IMR-90 (cell line): ENCODE measurements at regions not wholly inside any gene's neighbourhood (a gene's known extent, or its start where the extent isn't known, plus 50 kb on each side); places are given as distances from the start of the nearest gene placed in this dataset.
"Not testable (repeated sequence)": the region's sequence is repeated elsewhere in the genome, so short reads cannot be mapped to it uniquely, and the experiment has no call there.

Source experiments
- ATAC-seq: fragments of 200-7000 bp; cut with Tn5 transposase; 2 replicates; pipeline ENCODE4 v1.9.1; 2020; ENCODE audit warnings: low read depth, mild to moderate bottlenecking, moderate library complexity
- BruUV-seq: library from RNA; stranded (reverse); fragments of 400-500 nt; replicated peaks from 2 replicates; lab custom pipeline; 2021; lab: Mats Ljungman, UMichigan
- CTCF ChIA-PET: fragments of 300-600 bp; formaldehyde crosslinking; extraction: SDS; loops from one replicate; lab custom pipeline; 2021; ENCODE audit warnings: antibody characterized with exemption; lab: Yijun Ruan, JAX
- POLR2A ChIA-PET: fragments of 300-600 bp; sonication (Branson Sonifier 250); formaldehyde crosslinking; loops from one replicate; lab custom pipeline; 2022; ENCODE audit warnings: antibody characterized with exemption; ENCODE audit not compliant: unreplicated experiment; lab: Charles Lee
- DNase-seq: peaks from one replicate; pipeline ENCODE4 v3.0.0; 2013
- H2AFZ ChIP-seq: replicated peaks from 2 replicates; pipeline ENCODE3; 2013; ENCODE audit warnings: low read length, mild to moderate bottlenecking; ENCODE audit not compliant: poor library complexity
- H2AK5ac ChIP-seq: 2 replicates; pipeline ENCODE4 v1.6.1; 2013; ENCODE audit warnings: low read depth, low read length, inconsistent platforms
- H2AK9ac ChIP-seq: replicated peaks from 2 replicates; pipeline ENCODE3; 2013; ENCODE audit warnings: mild to moderate bottlenecking, low read depth, low read length, moderate library complexity; ENCODE audit not compliant: poor library complexity
- H2BK120ac ChIP-seq: 2 replicates; pipeline ENCODE4 v1.6.1; 2013; ENCODE audit warnings: low read depth, low read length, inconsistent platforms
- H2BK15ac ChIP-seq: 3 replicates; pipeline ENCODE4 v1.6.1; 2013; ENCODE audit warnings: low read depth, low read length, inconsistent platforms
- H2BK20ac ChIP-seq: 2 replicates; pipeline ENCODE4 v1.6.1; 2013; ENCODE audit warnings: low read depth, mild to moderate bottlenecking, inconsistent platforms, low read length, moderate library complexity
- H2BK5ac ChIP-seq: 2 replicates; pipeline ENCODE4 v1.6.1; 2013; ENCODE audit warnings: mild to moderate bottlenecking, low read depth, low read length, inconsistent platforms; ENCODE audit not compliant: poor library complexity, severe bottlenecking
- H3K14ac ChIP-seq: replicated peaks from 2 replicates; pipeline ENCODE4 v1.6.1; 2013; ENCODE audit warnings: low read depth, low read length, inconsistent platforms
- H3K18ac ChIP-seq: 2 replicates; pipeline ENCODE4 v1.6.1; 2013; ENCODE audit warnings: low read depth, low read length, control low read depth
- H3K23ac ChIP-seq: 2 replicates; pipeline ENCODE4 v1.6.1; 2013; ENCODE audit warnings: low read depth, low read length, inconsistent platforms
- H3K27ac ChIP-seq: 2 replicates; pipeline ENCODE4 v1.5.1; 2013; ENCODE audit warnings: mild to moderate bottlenecking, control low read depth, low read length; ENCODE audit not compliant: insufficient read depth
- H3K27me3 ChIP-seq: 2 replicates; pipeline ENCODE4 v1.6.1; 2013; ENCODE audit warnings: low read length; ENCODE audit not compliant: control insufficient read depth, insufficient read depth
- H3K36me3 ChIP-seq: 2 replicates; pipeline ENCODE4 v1.6.1; 2013; ENCODE audit warnings: low read length, mixed read lengths; ENCODE audit not compliant: control insufficient read depth, insufficient read depth
- H3K4ac ChIP-seq: 2 replicates; pipeline ENCODE4 v1.6.1; 2013; ENCODE audit warnings: low read depth, low read length, inconsistent platforms
- H3K4me1 ChIP-seq: 2 replicates; pipeline ENCODE4 v1.6.1; 2013; ENCODE audit warnings: low read length, mixed read lengths; ENCODE audit not compliant: control insufficient read depth, insufficient read depth
- H3K4me2 ChIP-seq: 2 replicates; pipeline ENCODE4 v1.6.1; 2013; ENCODE audit warnings: low read depth, mild to moderate bottlenecking, control low read depth, low read length, moderate library complexity
- H3K4me3 ChIP-seq: 2 replicates; pipeline ENCODE4 v1.5.1; 2013; ENCODE audit warnings: low read depth, mild to moderate bottlenecking, control low read depth, low read length, moderate library complexity; ENCODE audit not compliant: insufficient read depth
- H3K56ac ChIP-seq: 2 replicates; pipeline ENCODE4 v1.6.1; 2013; ENCODE audit warnings: low read length, inconsistent platforms; ENCODE audit not compliant: insufficient read depth; ENCODE audit errors: extremely low read depth
- H3K79me1 ChIP-seq, 2 experiments: 2 replicates each; pipeline ENCODE4 v1.6.1; 2013; ENCODE audit warnings: low read length in 2 of 2, inconsistent platforms in 1 of 2, low read depth in 1 of 2
- H3K9ac ChIP-seq: 2 replicates; pipeline ENCODE4 v1.6.1; 2013; ENCODE audit warnings: low read depth, low read length, control low read depth
- H3K9me1 ChIP-seq: 2 replicates; pipeline ENCODE4 v1.6.1; 2013; ENCODE audit warnings: low read length, inconsistent platforms; ENCODE audit not compliant: insufficient read depth
- H3K9me3 ChIP-seq: 2 replicates; pipeline ENCODE4 v1.6.1; 2013; ENCODE audit warnings: low read length; ENCODE audit not compliant: control insufficient read depth, insufficient read depth
- H4K20me1 ChIP-seq: 2 replicates; pipeline ENCODE4 v1.6.1; 2013; ENCODE audit warnings: low read length, inconsistent platforms; ENCODE audit not compliant: insufficient read depth
- H4K5ac ChIP-seq: 2 replicates; pipeline ENCODE4 v1.6.1; 2013; ENCODE audit warnings: mild to moderate bottlenecking, low read depth, low read length, control low read depth
- H4K8ac ChIP-seq, 2 experiments: 2 replicates each; pipeline ENCODE4 v1.6.1; 2013; ENCODE audit warnings: low read depth in 2 of 2, low read length in 2 of 2, control low read depth in 1 of 2, inconsistent platforms in 1 of 2
- H4K91ac ChIP-seq: 2 replicates; pipeline ENCODE4 v1.6.1; 2013; ENCODE audit warnings: low read depth, low read length, inconsistent platforms; ENCODE audit not compliant: insufficient read depth
- WGBS, 2 experiments: methylation state at CpG; one replicate each; pipeline versions ENCODE4 v1.1.5 to v1.1.7; 2013; ENCODE audit warnings: missing lambda C conversion rate in 2 of 2; ENCODE audit not compliant: insufficient read length in 1 of 2; ENCODE audit errors: extremely low coverage in 2 of 2; 5-methylcytosine and 5-hydroxymethylcytosine counted together
- dilution Hi-C: fragments of 300-500 bp; cut with HindIII; formaldehyde crosslinking; loops from one replicate; pipeline ENCODE4 v1.14.3; 2018; ENCODE audit warnings: low sequenced_read_pairs; ENCODE audit not compliant: unreplicated experiment
- in situ Hi-C: fragments of 300-500 bp; cut with MboI; formaldehyde crosslinking; loops from 3 replicates; pipeline ENCODE4 v1.14.3; 2019; ENCODE audit warnings: low sequenced_read_pairs, inconsistent platforms, mixed read lengths
- intact Hi-C: fragments of 100-400 bp; cut with micrococcal nuclease; formaldehyde crosslinking; loops from 2 replicates; pipeline ENCODE4 v1.10.0; 2022

GRCh38 chr6:74468552-74468951 lies 737.3 kb downstream of the COL12A1 start:
- Histone ChIP-seq H2AK5ac (peak overlapping the region; percentile 36; the same call in 1 of the 2 replicates), H2BK20ac (0 out of 2 replicates have a peak overlapping the region, but pooled peaks have one; percentile 22), H3K9me1 (peaks cover 10% of the 10 kb centered on the region), H2BK120ac (0 out of 2 replicates have a peak overlapping the region, but pooled peaks have one; percentile 36)
- H3K4me2 ChIP-seq, H3K27ac ChIP-seq, dilution Hi-C loops, DNase-seq, H4K5ac ChIP-seq, H2AK9ac ChIP-seq, H2BK15ac ChIP-seq, H3K14ac ChIP-seq, CTCF ChIA-PET, BruUV-seq, in situ Hi-C loops, POLR2A ChIA-PET, H3K18ac ChIP-seq, H3K9ac ChIP-seq, H3K9me3 ChIP-seq, intact Hi-C loops, H3K79me1 ChIP-seq, H4K91ac ChIP-seq, H3K36me3 ChIP-seq, H2BK5ac ChIP-seq, H3K4me3 ChIP-seq, H3K4me1 ChIP-seq, H2AFZ ChIP-seq, H3K27me3 ChIP-seq, ATAC-seq, H4K8ac ChIP-seq, H3K4ac ChIP-seq, H3K23ac ChIP-seq, H4K20me1 ChIP-seq, H3K56ac ChIP-seq: not testable (repeated sequence)
- 97% methylated on average over 14 of the region's 15 CpGs; no CpG with 5 or more reads in 1 of the 2 experiments for WGBS, 2 experiments
